Thyroid gland (tissue), 4 donors: ENCODE measurements at regions not wholly inside any gene's neighbourhood (a gene's known extent, or its start where the extent isn't known, plus 50 kb on each side); places are given as distances from the start of the nearest gene placed in this dataset.

Source experiments
- DNase-seq, 2 donors: peaks; one replicate each; pipeline ENCODE4 v3.0.0-alpha.2; 2019
- H3K27ac ChIP-seq, 3 donors: fragments of 200-600 bp; sonication (generic); 1 replicate in 2 of 3; 2 replicates in 1 of 3; pipeline ENCODE4 v1.5.1; 2016 to 2019; ENCODE audit warnings: mild to moderate bottlenecking in 1 of 3, moderate library complexity in 1 of 3
- H3K27me3 ChIP-seq: fragments of 200-600 bp; sonication (generic); one replicate; pipeline ENCODE4 v1.5.1; 2019
- H3K36me3 ChIP-seq, 2 donors: fragments of 200-600 bp; sonication (generic); one replicate each; pipeline ENCODE4 v1.5.1; 2016 to 2019
- H3K4me1 ChIP-seq, 2 donors: fragments of 200-600 bp; sonication (generic); one replicate each; pipeline ENCODE4 v1.5.1; 2017 to 2019
- H3K4me3 ChIP-seq, 3 donors: fragments of 200-600 bp; sonication (generic); replicated peaks in 1 of 3; 1 replicate in 2 of 3; 2 replicates in 1 of 3; pipeline ENCODE4 v1.5.1; 2016; ENCODE audit warnings: mild to moderate bottlenecking in 1 of 3
- H3K9me3 ChIP-seq: fragments of 200-600 bp; sonication (generic); one replicate; pipeline ENCODE4 v1.5.1; 2017
- POLR2A ChIP-seq, 2 donors: fragments of 450-650 bp; IDR thresholded peaks; one replicate each; pipeline ENCODE4 v1.6.1; 2017; ENCODE audit warnings: antibody characterized with exemption in 2 of 2, mild to moderate bottlenecking in 2 of 2, moderate library complexity in 1 of 2
- WGBS, 2 donors: methylation state at CpG; one replicate each; pipeline ENCODE4 v1.1.5; 2017; 5-methylcytosine and 5-hydroxymethylcytosine counted together
- intact Hi-C: fragments of 100-400 bp; cut with DNase I; formaldehyde crosslinking; loops from one replicate; pipeline ENCODE4 v1.15.1; 2023
- TF ChIP-seq, protein P1 (sequence below), 6 experiments: fragments of 200-600 bp in 3 of 6; fragments of 450-650 bp in 3 of 6; sonication (generic) in 3 of 6; IDR thresholded peaks; one replicate each; pipeline ENCODE4 v1.5.1; 2016 to 2019; ENCODE audit warnings: antibody characterized with exemption in 6 of 6, mild to moderate bottlenecking in 2 of 6, inconsistent platforms in 1 of 6, moderate library complexity in 1 of 6

- no peak for TF ChIP-seq POLR2A (IDR thresholded peaks at IDR 0.05)
- TF ChIP-seq, protein P1, sequence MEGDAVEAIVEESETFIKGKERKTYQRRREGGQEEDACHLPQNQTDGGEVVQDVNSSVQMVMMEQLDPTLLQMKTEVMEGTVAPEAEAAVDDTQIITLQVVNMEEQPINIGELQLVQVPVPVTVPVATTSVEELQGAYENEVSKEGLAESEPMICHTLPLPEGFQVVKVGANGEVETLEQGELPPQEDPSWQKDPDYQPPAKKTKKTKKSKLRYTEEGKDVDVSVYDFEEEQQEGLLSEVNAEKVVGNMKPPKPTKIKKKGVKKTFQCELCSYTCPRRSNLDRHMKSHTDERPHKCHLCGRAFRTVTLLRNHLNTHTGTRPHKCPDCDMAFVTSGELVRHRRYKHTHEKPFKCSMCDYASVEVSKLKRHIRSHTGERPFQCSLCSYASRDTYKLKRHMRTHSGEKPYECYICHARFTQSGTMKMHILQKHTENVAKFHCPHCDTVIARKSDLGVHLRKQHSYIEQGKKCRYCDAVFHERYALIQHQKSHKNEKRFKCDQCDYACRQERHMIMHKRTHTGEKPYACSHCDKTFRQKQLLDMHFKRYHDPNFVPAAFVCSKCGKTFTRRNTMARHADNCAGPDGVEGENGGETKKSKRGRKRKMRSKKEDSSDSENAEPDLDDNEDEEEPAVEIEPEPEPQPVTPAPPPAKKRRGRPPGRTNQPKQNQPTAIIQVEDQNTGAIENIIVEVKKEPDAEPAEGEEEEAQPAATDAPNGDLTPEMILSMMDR (IDR thresholded peaks at IDR 0.05): no peak
- Histone ChIP-seq H3K27ac (no peak overlapping the region), H3K9me3 (no peaks in the 10 kb centered on the region), H3K4me3 (no peak overlapping the region), H3K4me1 (no peaks in the 10 kb centered on the region), H3K36me3 (no peaks in the 10 kb centered on the region), H3K27me3 (no peaks in the 10 kb centered on the region)
- WGBS, 2 donors: 85 to 87% methylated on average over 6 of the region's 6 CpGs
- intact Hi-C loops: no loop called here
- DNase-seq: no peak
These were observed 351.5 kb downstream of the KLF12 start for GRCh38 chr13:73782450-73783449.

DNA sequence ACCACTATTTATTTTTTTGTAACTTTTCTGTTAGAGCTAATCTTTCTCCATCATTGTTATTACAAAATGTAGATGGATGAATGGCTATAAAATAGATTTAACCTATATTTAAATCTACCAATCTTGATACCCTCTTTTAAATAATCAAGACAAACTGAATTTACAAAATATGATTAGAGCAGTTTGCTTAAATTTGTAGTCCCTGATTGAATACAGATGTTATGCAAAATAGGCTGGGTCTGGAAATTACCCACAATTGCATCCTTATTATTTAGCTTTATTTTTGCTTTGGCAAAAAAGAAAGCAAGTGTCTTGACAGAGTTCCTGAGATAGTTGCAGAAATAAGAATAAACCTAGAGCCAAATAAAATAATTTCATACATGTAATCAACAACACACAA is 352.8 kb downstream of the KLF12 start:
- Histone ChIP-seq H3K36me3 (no peaks in the 10 kb centered on the region), H3K27ac (no peak overlapping the region), H3K27me3 (no peaks in the 10 kb centered on the region), H3K4me3 (no peak overlapping the region), H3K4me1 (no peaks in the 10 kb centered on the region), H3K9me3 (no peaks in the 10 kb centered on the region)
- TF ChIP-seq POLR2A (IDR thresholded peaks at IDR 0.05): no peak
- TF ChIP-seq, protein P1 (IDR thresholded peaks at IDR 0.05): no peak
- intact Hi-C loops: no loop called here
- no peak for DNase-seq

GRCh38 chr13:73779881-73780280 is 354.3 kb downstream of the KLF12 start:
- WGBS, 2 donors: 95 to 98% methylated on average over 1 of the region's 1 CpG

DNA sequence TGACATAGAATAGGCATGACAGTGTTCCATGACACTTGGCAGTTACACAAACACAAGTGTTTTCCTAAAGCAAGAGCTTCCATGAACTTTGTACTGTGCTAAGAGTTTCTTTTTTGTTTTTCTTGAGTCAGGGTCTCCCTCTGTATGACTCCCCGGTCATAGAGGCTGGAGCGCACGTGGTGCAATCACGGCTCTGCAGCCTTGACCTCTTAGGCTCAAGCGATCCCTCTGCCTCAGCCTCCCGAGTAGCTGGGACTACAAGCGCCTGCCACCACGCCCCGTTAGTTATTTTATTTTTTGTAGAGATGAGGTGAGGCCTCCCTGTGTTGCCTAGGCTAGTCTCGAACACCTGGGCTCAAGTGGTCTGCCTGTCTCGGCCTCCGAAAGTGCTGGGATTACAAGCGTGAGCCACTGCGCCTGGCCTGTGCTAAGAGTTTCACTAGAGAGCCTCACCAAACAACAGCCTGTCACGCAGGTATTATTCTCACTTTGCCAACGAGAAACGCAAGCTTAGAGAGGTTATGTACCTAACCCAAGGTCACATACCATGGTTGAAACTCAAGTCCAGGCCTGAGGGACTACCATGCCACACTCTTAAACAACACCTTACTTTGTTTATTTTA is 355.9 kb downstream of the KLF12 start:
- H3K9me3 ChIP-seq: no peaks in the 10 kb centered on the region
- H3K27me3 ChIP-seq: no peaks in the 10 kb centered on the region
- H3K4me3 ChIP-seq: no peak overlapping the region
- no peaks in the 10 kb centered on the region for H3K4me1 ChIP-seq
- 90 to 92% methylated on average over 17 of the region's 17 CpGs for WGBS, 2 donors
- H3K36me3 ChIP-seq: no peaks in the 10 kb centered on the region
- intact Hi-C loops: no loop called here
- TF ChIP-seq, protein P1 (IDR thresholded peaks at IDR 0.05): no peak
- TF ChIP-seq POLR2A (IDR thresholded peaks at IDR 0.05): no peak
- H3K27ac ChIP-seq: no peak overlapping the region
- DNase-seq: no peak

More at GRCh38 chr13:73779881-73780280, 354.3 kb downstream of the KLF12 start:
- Histone ChIP-seq H3K27me3 (no peaks in the 10 kb centered on the region), H3K4me1 (no peaks in the 10 kb centered on the region), H3K36me3 (no peaks in the 10 kb centered on the region), H3K4me3 (no peak overlapping the region), H3K27ac (no peak overlapping the region), H3K9me3 (no peaks in the 10 kb centered on the region)
- intact Hi-C loops: no loop called here
- DNase-seq: no peak
- TF ChIP-seq POLR2A (IDR thresholded peaks at IDR 0.05): no peak
- TF ChIP-seq, protein P1 (IDR thresholded peaks at IDR 0.05): no peak

DNA sequence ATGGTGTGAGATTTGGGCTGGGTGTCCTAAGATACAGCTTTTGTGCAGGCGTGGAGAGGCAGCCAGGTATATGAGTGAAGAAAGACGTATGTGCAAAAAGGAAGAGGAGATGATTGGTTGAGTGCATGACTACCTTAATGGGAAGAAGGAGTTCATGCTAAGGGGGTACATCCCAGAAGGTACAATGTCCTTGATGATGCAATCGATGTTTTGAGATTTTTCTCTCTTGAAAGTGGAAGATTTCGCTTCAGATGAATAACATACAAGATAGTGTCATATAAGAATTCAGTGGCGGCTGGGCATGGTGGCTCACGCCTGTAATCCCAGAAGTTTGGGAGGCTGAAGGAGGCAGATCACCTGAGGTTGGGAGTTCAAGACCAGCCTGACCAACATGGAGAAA is 357.1 kb downstream of the KLF12 start:
- Histone ChIP-seq H3K27me3 (no peaks in the 10 kb centered on the region), H3K9me3 (no peaks in the 10 kb centered on the region), H3K27ac (no peak overlapping the region), H3K4me3 (no peak overlapping the region), H3K36me3 (no peaks in the 10 kb centered on the region), H3K4me1 (no peaks in the 10 kb centered on the region)
- TF ChIP-seq, protein P1 (IDR thresholded peaks at IDR 0.05): no peak
- no peak for TF ChIP-seq POLR2A (IDR thresholded peaks at IDR 0.05)
- DNase-seq: no peak
- intact Hi-C loops: no loop called here
- WGBS, 2 donors: 95 to 96% methylated on average over 6 of the region's 6 CpGs
